AML-193 (cell line): ENCODE measurements at regions not wholly inside any gene's neighbourhood (a gene's known extent, or its start where the extent isn't known, plus 50 kb on each side); places are given as distances from the start of the nearest gene placed in this dataset.

ENCODE experiments used
- DNase-seq, 2 experiments: peaks; one replicate each; lab custom pipeline; 2025; lab: John Stamatoyannopoulos, UW

DNA sequence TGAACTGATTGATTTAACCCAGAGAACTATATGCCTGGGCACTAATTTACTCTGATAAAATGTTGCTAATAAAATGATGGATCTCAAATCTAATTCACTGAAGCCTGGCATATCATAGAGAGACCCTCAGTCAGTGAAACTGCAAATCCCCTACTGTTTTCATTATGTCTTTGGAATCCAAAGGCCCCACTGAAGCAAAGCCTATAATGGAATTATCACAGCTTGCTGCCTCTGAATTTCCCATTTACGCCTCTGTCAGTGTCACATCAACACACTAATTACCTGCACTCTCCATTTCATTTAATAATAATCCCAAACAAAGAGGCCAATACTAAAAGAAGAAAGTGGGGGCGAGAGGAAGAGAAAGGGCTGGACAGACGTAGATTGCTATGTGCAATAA is 470.9 kb downstream of the MBD2 start:
- DNase-seq: no peak

DNA sequence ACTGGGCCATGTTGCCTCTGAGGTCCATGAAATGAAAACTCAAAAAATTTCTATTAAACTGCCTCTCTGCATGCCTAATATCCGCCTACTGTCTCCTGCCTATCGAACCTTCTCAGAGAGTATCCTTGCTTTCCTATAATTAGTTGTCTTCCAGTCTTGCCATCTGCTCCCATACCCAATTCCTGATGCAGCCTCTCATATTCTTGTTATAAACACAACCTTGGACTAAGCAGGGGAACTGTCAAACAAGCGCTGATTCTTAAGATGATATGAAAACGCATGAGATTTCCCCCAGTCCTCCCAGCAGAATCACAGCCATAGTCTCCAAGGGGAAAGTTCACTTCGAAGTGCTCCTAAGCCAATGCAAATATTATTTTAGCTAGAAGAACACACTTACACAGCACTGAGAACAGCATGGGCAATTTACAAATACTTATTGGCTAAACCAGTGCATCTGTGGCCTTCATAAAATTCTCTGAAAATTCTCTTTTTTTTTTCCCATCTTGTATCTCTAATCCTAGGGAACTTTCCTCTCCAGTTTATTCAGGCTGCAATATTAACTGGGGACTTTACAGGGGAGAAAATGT is 471.6 kb downstream of the MBD2 start:
- no peak for DNase-seq

DNA sequence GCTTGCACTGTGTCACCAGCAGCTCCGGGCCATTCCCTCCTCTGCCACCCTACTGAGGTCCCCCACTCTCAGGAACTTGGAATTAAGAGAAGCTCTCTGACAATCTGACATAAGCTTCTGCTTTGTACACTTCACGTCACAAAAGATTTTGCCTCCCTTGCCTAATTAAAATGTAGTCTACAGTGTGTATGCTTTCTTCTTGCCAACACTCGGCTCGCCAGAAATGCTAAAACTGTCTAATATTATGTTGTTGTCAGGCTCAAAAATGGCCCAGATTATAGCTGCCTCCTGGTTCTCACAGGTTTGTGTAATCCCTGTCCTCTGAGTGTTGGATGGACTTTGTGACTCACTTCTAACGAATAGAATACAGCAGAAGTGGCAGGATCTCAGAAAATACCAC is 474.7 kb downstream of the MBD2 start:
- DNase-seq: no peak

DNA sequence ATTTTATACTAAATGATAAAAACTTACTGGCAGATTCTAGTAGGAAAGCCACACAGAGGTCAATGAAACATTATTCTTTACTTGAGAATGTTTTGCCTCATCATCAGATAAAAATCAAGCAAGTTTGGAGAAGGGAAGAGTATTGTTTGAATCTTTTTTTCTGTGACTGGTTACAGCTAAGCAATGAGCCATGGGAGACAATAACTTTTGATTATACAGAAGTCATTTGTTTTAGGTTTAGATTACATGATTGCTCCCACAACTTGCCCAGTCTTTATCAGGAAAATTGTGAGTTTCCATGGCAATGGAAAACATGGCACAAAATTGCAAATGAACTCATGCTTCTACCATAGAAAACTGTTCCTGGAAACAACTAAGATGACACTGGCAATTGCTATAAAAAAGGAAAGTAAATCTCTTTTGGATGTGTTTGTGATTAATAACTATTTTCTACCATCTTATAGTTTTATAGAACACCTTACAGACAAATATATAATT is 476.8 kb downstream of the MBD2 start:
- DNase-seq: no peak

DNA sequence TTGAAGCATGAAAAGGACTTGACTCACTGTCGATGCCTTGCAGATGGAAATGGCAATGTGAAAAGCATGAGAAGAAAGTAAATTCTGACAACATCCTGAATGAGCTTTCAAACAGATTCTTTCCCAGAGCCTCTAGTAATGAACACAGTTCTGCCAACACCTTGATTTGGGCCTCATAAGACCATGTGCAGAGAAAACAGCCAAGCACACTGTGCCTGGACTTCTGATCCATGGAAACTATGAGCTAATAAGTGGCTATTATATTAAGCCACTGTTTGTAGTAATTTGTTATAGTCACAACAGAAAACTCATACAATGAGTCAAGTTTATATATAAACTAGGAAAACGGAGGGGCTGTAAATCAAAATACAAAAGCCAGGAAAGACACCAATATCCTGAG is 477.3 kb downstream of the MBD2 start:
- no peak for DNase-seq

DNA sequence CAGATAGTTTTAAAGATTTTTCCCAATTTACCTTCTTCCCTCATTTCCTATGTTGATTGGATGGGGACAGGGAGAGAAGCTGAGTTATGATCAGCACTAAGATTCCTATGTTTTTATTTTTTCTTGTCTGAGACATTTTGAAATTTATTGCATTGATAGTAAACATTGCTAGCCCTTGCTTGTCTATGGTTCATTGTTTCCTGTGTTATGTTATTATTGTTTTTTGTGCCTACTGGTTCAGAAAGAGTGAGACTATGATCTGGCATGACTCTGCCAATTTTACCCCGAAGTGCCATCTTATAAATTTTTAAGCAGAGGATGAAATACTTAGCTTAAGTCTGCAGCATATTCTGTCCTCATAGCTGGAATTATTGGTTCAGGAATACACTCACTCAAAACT is 478.5 kb downstream of the MBD2 start:
- no peak for DNase-seq

DNA sequence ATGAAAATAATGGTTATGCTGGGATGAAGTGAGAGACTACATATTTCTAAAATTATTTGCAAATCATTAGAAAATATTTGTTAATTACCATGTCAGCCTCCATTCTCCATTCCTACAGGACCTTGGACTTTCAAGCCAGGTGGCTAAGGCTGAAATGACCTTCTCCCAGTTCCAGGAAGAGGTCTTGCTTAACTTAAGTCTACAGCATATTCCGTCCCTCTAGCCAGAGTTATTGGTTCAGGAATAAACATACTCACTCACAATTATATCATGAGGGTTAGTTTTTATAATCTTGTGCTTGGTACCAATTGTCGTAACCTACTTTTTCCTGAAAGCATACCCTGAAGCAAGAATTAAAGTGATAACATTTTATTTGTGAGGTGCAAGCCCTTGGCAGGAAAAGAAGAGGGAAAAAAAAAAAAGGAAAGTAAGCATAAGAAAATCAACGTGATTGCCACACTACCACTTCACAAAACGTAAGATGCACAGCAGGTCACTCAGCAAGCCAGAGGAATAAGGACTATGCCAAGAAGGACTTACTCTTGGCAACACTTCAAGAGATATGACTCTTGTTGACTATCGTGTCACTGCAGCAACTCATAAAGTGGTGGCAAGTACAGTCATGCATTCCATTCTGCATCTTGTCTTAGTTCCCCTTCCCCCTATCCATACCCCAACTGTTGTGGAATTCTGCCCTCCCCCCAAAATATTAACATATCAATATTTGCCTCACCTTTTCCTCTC is 479.1 kb downstream of the MBD2 start:
- DNase-seq: no peak

DNA sequence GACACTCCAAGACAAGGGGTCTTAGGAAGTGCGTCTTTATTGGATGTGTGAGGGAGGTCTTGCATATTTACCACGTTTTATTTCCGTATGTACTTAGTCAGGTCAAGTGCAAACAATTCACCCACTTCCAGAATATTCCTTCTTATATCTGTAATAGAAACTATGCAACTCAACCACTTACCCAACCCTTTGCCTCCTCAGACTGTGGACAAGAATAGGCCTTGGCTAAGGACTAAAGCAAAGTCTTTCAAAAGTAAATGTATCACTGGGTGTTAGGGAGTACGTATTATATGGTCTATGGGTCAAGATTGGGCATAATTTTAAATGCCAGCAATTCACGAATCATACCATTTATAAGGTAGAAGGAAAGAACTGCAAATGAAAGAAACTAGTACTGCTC is 484.8 kb downstream of the MBD2 start:
- no peak for DNase-seq

DNA sequence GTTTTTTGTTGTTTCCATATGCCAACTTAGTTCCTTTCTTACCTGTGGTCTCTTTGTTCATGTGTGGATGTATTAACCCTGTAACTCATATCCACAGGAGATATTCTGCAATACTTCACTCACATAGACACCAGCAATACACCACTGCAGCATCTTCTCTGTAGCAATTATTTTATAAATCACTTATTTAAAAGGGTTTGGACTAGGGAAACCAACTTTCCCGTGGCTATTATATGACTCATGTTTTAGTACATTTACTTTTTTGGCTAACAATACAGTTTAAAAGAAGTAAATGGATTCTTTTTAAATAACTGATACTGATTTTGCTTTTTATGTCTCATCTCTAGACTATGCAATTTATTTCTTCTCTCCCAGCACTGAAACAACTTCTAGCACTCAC is 488.9 kb downstream of the MBD2 start:
- no peak for DNase-seq

DNA sequence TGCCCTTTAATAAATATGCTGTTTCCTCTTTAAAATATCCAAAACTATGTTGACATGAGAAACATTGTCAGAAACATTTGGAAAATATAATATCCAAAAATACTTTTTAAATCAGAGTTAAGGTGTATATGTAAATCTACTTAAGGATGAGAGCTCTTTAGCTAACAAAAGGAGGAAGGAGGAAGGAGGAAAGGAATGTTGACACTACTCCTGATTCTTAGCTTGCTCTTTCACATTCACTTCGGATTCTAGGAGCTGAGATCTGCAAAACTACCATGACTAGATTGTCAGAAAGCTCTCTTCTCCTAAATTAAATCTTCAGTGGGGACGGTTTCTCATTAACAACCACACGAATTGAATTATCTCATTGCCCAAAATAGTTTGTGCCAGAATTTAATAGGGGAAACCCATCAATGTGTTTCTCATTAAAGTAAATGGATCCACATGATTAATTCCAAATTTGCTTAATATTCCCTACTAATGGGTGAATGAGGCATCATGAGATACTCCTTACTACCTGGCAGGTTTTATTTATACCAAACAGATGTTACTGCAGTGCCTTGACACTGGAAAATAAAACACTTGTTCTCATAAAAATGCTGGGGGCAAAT is 509.1 kb downstream of the MBD2 start:
- no peak for DNase-seq

DNA sequence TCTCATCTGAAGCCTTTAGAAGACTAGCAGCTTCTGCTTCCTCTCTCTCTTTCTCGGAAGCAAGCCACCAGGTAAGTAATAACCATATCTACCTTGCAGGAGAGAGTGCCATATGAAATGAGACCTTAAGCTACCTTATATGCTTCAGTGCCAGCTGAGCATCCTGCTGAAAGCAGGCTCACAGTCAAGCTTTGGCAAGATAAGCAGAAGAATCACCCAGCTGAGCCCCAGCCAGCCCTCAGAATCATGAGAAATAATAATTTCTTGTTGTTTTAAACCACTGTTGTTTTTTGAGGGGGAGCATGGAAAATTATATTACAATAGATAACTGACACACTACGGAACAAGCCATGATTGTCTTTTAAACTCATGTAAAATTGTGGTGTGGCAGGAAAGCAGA is 514.4 kb downstream of the MBD2 start:
- no peak for DNase-seq

DNA sequence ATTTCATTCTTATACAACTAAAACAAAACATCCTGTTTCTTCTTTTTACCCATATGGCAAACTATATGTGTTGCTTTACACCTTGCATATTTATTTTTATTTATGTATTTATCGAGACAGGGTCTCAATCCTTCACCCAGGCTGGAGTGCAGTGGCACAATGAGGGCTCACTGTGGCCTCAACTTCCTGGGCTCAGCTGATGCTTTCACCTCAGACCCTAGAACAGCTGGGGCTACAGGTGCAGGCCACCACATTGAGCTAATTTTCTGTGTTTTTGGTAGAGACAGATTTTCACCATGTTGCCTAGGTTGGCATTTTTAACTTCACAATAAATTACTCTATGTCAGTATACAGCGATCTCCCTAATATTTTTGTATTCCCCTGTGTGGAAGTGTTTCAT is 522.0 kb downstream of the MBD2 start:
- DNase-seq: no peak

DNA sequence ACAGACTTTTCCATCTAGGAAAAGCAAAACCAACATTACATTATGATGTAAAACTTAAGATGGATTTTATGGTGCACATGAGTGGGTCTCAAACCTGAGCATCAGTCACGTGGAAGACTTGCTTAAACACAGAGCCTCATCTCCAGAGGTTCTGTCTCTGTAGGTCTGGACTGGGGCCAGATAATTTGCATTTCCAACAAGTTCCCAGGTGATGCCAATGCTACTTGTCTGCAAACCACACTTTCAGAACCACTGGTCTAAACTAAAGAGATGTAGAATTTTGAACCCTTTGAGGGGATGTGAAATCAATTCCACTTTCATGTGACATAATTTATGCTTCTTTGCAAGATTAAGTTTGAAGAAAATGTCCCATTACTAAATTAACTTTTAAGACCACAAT is 522.8 kb downstream of the MBD2 start:
- DNase-seq: no peak

DNA sequence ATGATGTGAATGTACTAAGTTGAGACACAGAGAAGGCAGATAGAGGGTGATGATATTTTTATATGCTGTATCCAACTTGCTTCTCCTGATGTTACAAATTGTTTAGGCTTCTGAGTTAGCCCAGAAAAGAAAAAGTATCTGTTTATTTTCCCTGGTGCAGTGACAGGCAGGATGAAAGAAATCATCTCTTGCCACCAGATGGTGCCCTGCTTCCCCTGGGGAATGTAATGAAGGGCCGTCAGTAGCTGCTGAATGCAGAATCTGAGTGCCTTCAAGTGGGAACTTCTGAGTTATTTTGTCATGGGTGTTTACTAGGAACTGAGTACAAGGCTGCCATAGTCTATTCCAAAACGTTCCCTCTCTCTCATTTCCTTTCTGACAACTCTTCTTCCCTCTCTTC is 525.6 kb downstream of the MBD2 start:
- no peak for DNase-seq

DNA sequence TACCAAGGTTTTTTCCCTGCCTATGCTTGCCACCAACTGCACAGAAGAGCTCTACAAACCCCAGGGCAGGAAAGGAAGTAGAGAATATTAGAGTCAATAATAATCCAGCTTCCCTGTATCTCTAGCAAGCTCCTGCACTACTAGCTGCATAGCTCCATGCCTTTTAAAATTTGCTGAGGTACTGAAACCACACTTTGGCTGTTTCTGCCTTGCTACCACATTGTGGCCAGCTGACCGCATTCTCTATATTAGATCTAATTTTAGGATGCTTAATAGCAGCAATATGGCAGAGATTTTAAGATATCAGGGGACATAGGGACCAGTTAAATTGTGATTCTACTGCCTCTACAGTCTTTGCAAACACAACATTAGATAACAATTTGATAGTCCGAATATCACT is 534.6 kb downstream of the MBD2 start:
- no peak for DNase-seq

DNA sequence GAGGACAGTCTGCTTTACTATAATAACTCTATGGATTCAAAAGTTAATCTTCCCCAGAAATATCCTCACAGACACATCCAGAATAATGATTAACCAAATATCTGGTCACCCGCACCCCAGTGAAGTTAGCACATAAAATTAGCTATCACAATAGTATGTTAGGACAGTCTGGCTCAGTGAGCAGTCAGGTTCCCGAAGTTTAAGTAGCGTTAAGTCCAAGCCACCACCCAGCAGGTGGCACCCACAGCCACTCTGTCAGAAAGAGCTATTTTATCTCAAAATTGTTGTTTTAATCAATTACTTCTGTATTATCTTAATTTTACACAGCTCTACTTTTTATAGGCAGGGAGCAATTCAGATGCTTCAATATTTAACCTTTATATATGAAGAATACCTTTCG is 537.5 kb downstream of the MBD2 start:
- DNase-seq: no peak

DNA sequence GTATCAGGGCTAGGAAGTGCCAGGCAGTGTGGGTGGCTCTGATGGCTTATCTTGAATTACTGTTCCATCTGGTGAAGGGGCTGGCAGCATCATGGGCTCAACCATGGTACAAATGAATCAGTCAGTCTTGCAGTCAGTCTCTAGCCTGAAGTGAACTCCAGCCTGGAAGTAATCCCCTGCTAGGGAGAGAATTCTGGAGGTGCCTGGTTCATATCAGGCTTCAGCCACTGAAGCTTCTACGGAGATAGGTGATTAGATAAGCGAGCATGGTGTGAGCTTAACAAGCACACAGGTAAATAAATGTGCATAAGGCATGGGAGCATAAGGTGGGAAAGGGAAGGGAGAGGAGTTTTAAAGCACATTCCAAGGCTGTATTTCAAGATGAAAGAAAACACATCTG is 541.7 kb downstream of the MBD2 start:
- no peak for DNase-seq

DNA sequence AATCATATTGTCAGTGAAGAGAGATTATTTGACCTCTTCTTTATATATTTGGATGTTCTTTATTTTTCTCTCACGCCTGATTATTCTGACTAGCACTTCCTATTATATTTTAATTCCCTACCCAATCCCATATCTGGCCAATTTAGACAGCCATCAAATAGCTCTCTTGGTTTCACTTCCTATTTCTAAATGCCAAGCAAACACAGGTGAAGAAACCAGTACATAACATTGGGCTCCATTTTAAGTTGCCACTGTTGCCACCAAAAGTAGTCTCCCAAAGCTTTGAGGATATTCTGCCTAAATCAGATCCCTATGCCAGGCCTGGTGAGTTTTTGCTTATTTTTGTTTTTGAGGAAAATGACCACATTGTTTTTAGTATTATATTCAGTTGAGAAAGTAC is 547.0 kb downstream of the MBD2 start:
- DNase-seq: no peak

DNA sequence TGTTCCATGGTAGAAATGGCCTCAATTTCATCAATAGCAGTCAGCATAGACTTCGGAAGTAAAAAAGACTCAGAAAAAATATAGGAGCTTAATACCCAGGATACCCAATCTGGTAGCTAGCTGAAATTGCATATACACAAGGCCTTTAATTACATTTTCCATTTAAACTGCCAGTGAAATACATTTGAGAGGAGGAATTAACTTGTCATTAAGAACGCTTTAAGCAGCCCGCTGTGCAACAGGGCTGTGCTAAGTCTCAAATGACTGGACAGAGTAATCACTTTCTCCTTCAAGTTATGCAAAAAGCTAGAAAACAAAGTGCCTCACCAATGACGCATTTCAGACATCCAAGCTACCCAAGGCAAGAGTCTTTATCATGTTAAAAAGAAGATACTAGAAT is 558.8 kb downstream of the MBD2 start:
- DNase-seq: no peak

DNA sequence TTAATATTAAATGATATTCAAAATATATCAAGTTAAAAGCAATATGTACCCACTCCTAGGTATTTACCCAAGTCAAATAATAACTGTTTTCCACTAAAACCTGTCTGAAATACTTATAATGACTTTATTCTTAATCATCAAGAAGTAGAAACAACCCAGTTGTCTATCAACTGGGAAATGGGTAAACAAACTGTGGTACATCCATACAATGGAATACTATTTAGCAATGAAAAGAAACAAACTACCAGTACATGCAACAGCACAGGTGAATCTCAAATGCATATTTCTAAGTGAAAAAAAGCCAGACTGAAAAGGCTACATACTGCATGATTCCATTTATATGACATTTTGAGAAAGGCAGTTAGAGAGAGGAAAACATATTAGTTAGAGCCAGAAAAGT is 559.9 kb downstream of the MBD2 start:
- DNase-seq: no peak

DNA sequence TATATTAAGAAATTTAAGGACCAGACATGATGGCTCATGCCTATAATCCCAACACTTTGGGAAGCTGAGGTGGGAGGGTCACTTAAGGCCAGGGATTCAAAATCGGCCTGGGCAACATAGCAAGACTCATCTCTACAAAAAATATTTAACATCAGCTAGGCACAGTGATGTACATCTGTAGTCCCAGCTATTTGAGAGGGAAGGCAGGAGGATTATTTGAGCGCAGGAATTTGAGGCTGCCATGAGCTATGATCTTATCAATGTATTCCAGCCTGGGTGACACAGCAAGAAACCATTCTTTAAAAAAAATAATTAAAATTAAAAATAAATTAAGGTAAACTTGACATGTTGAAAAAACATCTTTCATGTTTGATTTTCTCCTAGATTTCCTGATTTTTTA is 564.2 kb downstream of the MBD2 start:
- no peak for DNase-seq

DNA sequence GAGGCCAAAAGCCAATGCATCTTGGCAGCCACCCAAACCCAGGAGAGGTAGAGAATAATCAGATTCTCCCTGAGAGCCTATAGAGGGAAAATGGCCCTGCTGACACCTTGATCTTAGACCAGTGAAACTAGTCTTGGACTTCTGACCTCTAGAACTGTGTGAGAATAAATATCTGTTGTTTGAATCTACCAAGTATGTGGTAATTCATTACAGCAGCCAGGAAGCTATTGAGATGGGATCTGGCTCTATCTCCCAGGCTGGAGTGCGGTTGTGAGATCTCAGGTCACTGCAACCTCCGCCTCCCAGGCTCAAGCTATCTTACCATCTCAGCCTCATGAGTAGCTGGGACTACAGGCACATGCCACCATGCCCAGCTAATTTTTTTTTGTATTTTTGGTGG is 567.2 kb downstream of the MBD2 start:
- no peak for DNase-seq

DNA sequence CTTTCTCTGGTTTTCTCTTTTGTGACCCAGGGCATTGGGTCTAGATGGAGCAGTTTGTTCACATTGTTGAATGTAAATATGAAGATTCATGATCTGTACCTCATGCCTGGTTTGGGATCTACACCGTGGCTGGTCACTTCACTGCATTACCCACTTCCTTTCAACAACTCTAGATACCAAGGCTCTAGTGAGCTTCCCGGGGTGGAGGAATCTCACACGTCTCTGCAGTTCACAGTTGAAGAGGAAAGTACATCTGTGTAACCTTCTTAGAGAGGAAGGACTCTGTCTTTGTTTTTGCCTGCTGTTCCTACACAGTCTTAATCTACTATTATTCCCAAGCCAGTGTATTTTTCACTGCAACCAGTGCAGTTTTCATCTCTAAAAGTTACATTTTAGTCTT is 574.8 kb downstream of the MBD2 start:
- no peak for DNase-seq
